ENCODE measurements at regions not wholly inside any gene's neighbourhood (a gene's known extent, or its start where the extent isn't known, plus 50 kb on each side); places are given as distances from the start of the nearest gene placed in this dataset.

DNA sequence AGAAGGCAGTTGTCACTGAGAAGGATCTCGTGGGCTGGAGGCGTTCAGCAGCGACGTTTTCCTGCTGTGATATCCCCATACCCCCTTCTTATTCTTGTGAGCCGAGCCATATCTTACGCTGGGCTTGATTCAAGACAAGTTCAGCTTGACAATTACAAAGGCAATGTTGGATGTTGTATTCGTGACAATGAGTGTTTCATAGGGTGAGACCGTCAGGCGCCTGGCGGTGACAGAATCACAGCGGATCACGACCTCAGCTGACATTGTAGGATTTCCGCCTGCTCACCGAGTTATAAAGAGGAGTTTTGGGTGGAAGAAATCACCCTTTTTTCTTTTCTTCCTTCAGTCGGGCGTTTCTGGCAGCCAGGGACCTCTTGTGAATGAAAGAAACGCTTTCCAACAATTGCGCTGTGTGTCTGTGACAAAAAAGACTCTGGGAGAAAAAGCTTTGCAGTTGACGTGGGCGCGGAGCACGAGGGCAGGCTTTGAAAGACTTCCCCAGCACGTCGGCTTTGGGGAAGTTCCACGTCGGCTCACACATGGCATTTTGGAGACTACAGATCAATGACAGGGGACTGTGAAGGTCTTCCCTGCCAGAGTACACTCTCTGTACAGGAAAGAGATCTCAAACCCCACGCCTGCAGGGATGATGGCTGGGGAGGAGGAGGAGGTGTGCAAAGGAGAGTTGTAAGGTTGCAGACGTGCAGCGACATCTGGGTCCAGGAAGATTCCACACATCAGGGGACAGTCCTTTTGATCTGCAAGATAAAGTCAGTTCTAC lies 135.4 kb downstream of the CRLF2 start:
- Histone ChIP-seq H3K4me1 (replicated peaks in 1 of 2; ENCODE audit: control insufficient read depth in 2 of 2, insufficient read depth in 2 of 2, low read length in 2 of 2) (no peaks in the 10 kb centered on the region), H3K4me3 (no peak overlapping the region), H3K9me3 (replicated peaks; ENCODE audit: control insufficient read depth, insufficient read depth, low read depth, low read length) (no peaks in the 10 kb centered on the region), H3K27me3 (ENCODE audit: control insufficient read depth in 2 of 2, insufficient read depth in 2 of 2, low read length in 2 of 2) (peaks cover 0 to 11% of the 10 kb centered on the region in 2 experiments; a peak in 1 of 5 replicates), H4K20me1 (replicated peaks; ENCODE audit: control insufficient read depth, insufficient read depth, low read length) (no peaks in the 10 kb centered on the region), H2AFZ (ENCODE audit: low read depth, low read length) (no peak overlapping the region), H3K4me2 (ENCODE audit: insufficient read depth, low read length) (no peak overlapping the region), H3K9ac (ENCODE audit: insufficient read depth in 1 of 2, low read depth in 2 of 2, low read length in 2 of 2) (no peak overlapping the region), H3K36me3 (ENCODE audit: control insufficient read depth, insufficient read depth, low read length) (no peaks in the 10 kb centered on the region), H3K9me1 (ENCODE audit: control insufficient read depth, insufficient read depth, low read length) (no peaks in the 10 kb centered on the region), H3K79me2 (ENCODE audit: control insufficient read depth, insufficient read depth, low read length) (no peaks in the 10 kb centered on the region), H3K27ac (ENCODE audit: extremely low read depth, low read depth, low read length) (no peak overlapping the region)
- TF ChIP-seq CHD4 (IDR thresholded peaks at IDR 0.05; ENCODE audit: insufficient read depth, insufficient replicate concordance, low read depth, low read length, poor library complexity, severe bottlenecking) (no peak), ZNF507 (tag; conservative IDR thresholded peaks at IDR 0.05) (no peak), KAT8 (IDR thresholded peaks at IDR 0.05; ENCODE audit: low read depth) (no peak), CHCHD3 (CRISPR knock-in tag; IDR thresholded peaks at IDR 0.05) (no peak), TGIF2 (CRISPR knock-in tag; IDR thresholded peaks at IDR 0.05) (no peak), ZNF347 (CRISPR knock-in tag; IDR thresholded peaks at IDR 0.05; ENCODE audit: low read depth) (no peak), ZNF695 (CRISPR knock-in tag; IDR thresholded peaks at IDR 0.05) (no peak)
- TF ChIP-seq, protein P1, sequence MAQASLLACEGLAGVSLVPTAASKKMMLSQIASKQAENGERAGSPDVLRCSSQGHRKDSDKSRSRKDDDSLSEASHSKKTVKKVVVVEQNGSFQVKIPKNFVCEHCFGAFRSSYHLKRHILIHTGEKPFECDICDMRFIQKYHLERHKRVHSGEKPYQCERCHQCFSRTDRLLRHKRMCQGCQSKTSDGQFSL (CRISPR knock-in tag; IDR thresholded peaks at IDR 0.05): no peak
- TF ChIP-seq, protein P1 (tag; IDR thresholded peaks at IDR 0.05): no peak
- CTCF ChIA-PET (ENCODE audit: low intra/inter-chr PET ratio): no interaction called here
- FAIRE-seq: no peak
- ATAC-seq: no peak
- POLR2A ChIA-PET: no interaction called here
- intact Hi-C loops (cut with micrococcal nuclease) (no loop called here), in situ Hi-C loops (cut with MboI) (no loop called here)
- BruUV-seq (replicated peaks): no TSS peak
- 1% methylated on average over 22 of the region's 29 CpGs for WGBS (ENCODE audit: insufficient coverage, low coverage, missing lambda C conversion rate)
- DNase-seq (ENCODE audit: extremely low read depth in 1 of 4, low spot score in 3 of 4): no peak
